ENCODE measurements at regions not wholly inside any gene's neighbourhood (a gene's known extent, or its start where the extent isn't known, plus 50 kb on each side); places are given as distances from the start of the nearest gene placed in this dataset.

- H3K27me3 ChIP-seq (ENCODE audit: control insufficient read depth in 2 of 2, insufficient read depth in 2 of 2, low read length in 2 of 2): no peaks in the 10 kb centered on the region
- H3K79me2 ChIP-seq (ENCODE audit: insufficient read depth, low read length): no peaks in the 10 kb centered on the region
- H3K9me3 Mint-ChIP-seq: peaks cover 2 to 7% (median 5%) of the 10 kb centered on the region in 7 donors
- no peak for TF ChIP-seq CTCF (IDR thresholded peaks at IDR 0.05)
- DNase-seq: no peak
- no peak overlapping the region for H3K27ac Mint-ChIP-seq
- H2AFZ ChIP-seq (ENCODE audit: insufficient read depth, low read depth, low read length, poor library complexity, severe bottlenecking): no peak overlapping the region
- H3K27me3 Mint-ChIP-seq (ENCODE audit: low read depth in 3 of 3): peaks cover 20 to 31% (median 24%) of the 10 kb centered on the region in 3 donors
- WGBS (ENCODE audit: insufficient coverage): 34% methylated on average over 6 of the region's 6 CpGs
- no peak overlapping the region for H3K27ac ChIP-seq (ENCODE audit: low read depth in 1 of 2, low read length in 2 of 2)
- no peaks in the 10 kb centered on the region for H4K20me1 ChIP-seq (ENCODE audit: insufficient read depth, low read length)
- H3K4me1 Mint-ChIP-seq: peaks cover 20% of the 10 kb centered on the region
- no peaks in the 10 kb centered on the region for H3K36me3 Mint-ChIP-seq
- no peak overlapping the region for H3K4me2 ChIP-seq (replicated peaks; ENCODE audit: extremely low read depth, low read length, poor library complexity, severe bottlenecking)
- H3K4me3 ChIP-seq (replicated peaks in 1 of 3; ENCODE audit: low read depth in 2 of 3, low read length in 3 of 3): no peak overlapping the region
- H3K9ac ChIP-seq (ENCODE audit: insufficient read depth, low read length, poor library complexity, severe bottlenecking): no peak overlapping the region
- H3K9me3 ChIP-seq (replicated peaks in 1 of 2; ENCODE audit: control insufficient read depth in 1 of 2, insufficient read depth in 1 of 2, low read length in 2 of 2): peaks cover 2 to 8% of the 10 kb centered on the region in 2 donors
- intact Hi-C loops (cut with micrococcal nuclease): no loop called here
- H3K36me3 ChIP-seq (replicated peaks in 1 of 2; ENCODE audit: control insufficient read depth in 1 of 2, insufficient read depth in 2 of 2, low read length in 2 of 2): no peaks in the 10 kb centered on the region
- no peak overlapping the region for H3K4me3 Mint-ChIP-seq
- H3K4me1 ChIP-seq (ENCODE audit: control insufficient read depth in 1 of 2, insufficient read depth in 2 of 2, low read length in 2 of 2): peaks cover 7 to 13% of the 10 kb centered on the region in 2 donors
Measured at GRCh38 chr14:104392001-104392395, 187.6 kb upstream of the C14orf180 start.

DNA sequence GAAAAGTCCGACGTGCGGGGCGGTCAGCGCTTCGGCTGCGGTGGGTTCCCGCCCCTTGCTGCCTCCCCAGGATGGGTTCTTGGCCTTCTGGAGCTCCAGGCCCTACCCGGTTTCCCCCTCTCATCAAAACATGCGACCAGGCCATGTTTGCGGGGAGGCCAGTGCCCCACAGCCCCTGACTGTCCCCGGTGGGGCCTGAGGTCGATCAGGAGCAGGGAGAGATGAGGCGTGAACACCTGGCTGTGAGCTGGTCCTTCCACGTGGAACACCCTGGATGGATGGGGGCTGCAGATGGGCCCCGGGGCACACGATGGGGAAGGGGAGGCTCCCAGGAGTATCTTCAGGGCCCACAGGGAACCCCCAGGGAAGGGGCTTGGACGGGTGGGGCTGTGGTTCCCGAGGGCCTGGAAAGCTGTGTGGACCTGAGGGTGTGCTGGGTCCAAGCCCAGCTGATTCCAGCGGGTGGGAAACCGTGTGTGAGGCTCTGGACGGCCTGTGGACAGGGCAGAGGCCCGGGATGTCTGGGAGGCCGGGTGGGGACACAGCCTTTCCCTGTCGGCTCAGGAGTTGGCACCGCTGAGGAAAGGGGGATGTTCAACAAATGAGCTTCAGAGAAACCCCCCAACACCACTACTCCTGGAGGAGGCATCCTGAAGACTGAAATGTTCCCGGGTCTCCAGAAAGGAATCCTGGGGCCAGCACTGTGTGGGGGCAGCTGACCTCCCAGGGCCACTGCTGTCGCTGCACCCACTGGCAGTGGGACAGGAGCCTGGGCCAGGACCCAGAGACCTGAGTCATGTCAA, 187.0 kb upstream of the C14orf180 start:
- Mint-ChIP-seq H3K9me3 (peaks cover 8 to 13% (median 11%) of the 10 kb centered on the region in 7 donors), H3K27ac (no peak overlapping the region), H3K4me1 (peaks cover 20% of the 10 kb centered on the region), H3K36me3 (no peaks in the 10 kb centered on the region), H3K4me3 (no peak overlapping the region), H3K27me3 (ENCODE audit: low read depth in 3 of 3) (peaks cover 19 to 31% (median 24%) of the 10 kb centered on the region in 3 donors)
- no peak for TF ChIP-seq CTCF (IDR thresholded peaks at IDR 0.05)
- Histone ChIP-seq H3K27ac (ENCODE audit: low read depth in 1 of 2, low read length in 2 of 2) (no peak overlapping the region), H3K9ac (ENCODE audit: insufficient read depth, low read length, poor library complexity, severe bottlenecking) (no peak overlapping the region), H3K9me3 (replicated peaks in 1 of 2; ENCODE audit: control insufficient read depth in 1 of 2, insufficient read depth in 1 of 2, low read length in 2 of 2) (peaks cover 8 to 14% of the 10 kb centered on the region in 2 donors), H3K4me2 (replicated peaks; ENCODE audit: extremely low read depth, low read length, poor library complexity, severe bottlenecking) (no peak overlapping the region), H4K20me1 (ENCODE audit: insufficient read depth, low read length) (no peaks in the 10 kb centered on the region), H3K36me3 (replicated peaks in 1 of 2; ENCODE audit: control insufficient read depth in 1 of 2, insufficient read depth in 2 of 2, low read length in 2 of 2) (no peaks in the 10 kb centered on the region), H3K27me3 (ENCODE audit: control insufficient read depth in 2 of 2, insufficient read depth in 2 of 2, low read length in 2 of 2) (no peaks in the 10 kb centered on the region), H2AFZ (ENCODE audit: insufficient read depth, low read depth, low read length, poor library complexity, severe bottlenecking) (no peak overlapping the region), H3K4me1 (ENCODE audit: control insufficient read depth in 1 of 2, insufficient read depth in 2 of 2, low read length in 2 of 2) (peaks cover 7 to 13% of the 10 kb centered on the region in 2 donors), H3K4me3 (replicated peaks in 1 of 3; ENCODE audit: low read depth in 2 of 3, low read length in 3 of 3) (no peak overlapping the region), H3K79me2 (ENCODE audit: insufficient read depth, low read length) (no peaks in the 10 kb centered on the region)
- no peak for DNase-seq
- intact Hi-C loops (cut with micrococcal nuclease): no loop called here
- 92% methylated on average over 18 of the region's 28 CpGs for WGBS (ENCODE audit: insufficient coverage)

Measured in CD14-positive monocyte (primary cell).